Epithelial cell of proximal tubule (primary cell): ENCODE measurements at regions not wholly inside any gene's neighbourhood (a gene's known extent, or its start where the extent isn't known, plus 50 kb on each side); places are given as distances from the start of the nearest gene placed in this dataset.

Experiments used
- DNase-seq: peaks from one replicate; pipeline ENCODE4 v3.0.0-alpha.2; 2011; ENCODE audit warnings: low read depth
- H3K4me3 ChIP-seq: 2 replicates; pipeline ENCODE4 v1.5.1; 2011; ENCODE audit warnings: low read depth, mild to moderate bottlenecking, low read length
- CTCF ChIP-seq: conservative IDR thresholded peaks from 2 replicates; pipeline ENCODE4 v1.5.1; 2012; ENCODE audit warnings: low read depth, mild to moderate bottlenecking, low read length

- DNase-seq = no peak
- H3K4me3 ChIP-seq = no peak overlapping the region
- TF ChIP-seq CTCF = no peak
Measured at GRCh38 chr14:82270286-82270685, 736.6 kb upstream of the SEL1L start.

GRCh38 chr14:82298811-82299210, 765.2 kb upstream of the SEL1L start:
- no peak for DNase-seq
- H3K4me3 ChIP-seq = no peak overlapping the region
- TF ChIP-seq CTCF = no peak

- no peak for TF ChIP-seq CTCF
- no peak overlapping the region for H3K4me3 ChIP-seq
- no peak for DNase-seq
Measured at GRCh38 chr14:82309199-82309598, 775.5 kb upstream of the SEL1L start.

GRCh38 chr14:82313889-82314288, 780.2 kb upstream of the SEL1L start:
- TF ChIP-seq CTCF = no peak
- no peak for DNase-seq
- H3K4me3 ChIP-seq = no peak overlapping the region

GRCh38 chr14:82328442-82328841, 794.8 kb upstream of the SEL1L start:
- no peak overlapping the region for H3K4me3 ChIP-seq
- no peak for TF ChIP-seq CTCF
- no peak for DNase-seq

- H3K4me3 ChIP-seq = no peak overlapping the region
- DNase-seq = no peak
- TF ChIP-seq CTCF = no peak
Measured at GRCh38 chr14:82341261-82341810, 807.7 kb upstream of the SEL1L start.

GRCh38 chr14:82342596-82342995, 808.9 kb upstream of the SEL1L start:
- no peak overlapping the region for H3K4me3 ChIP-seq
- no peak for TF ChIP-seq CTCF
- no peak for DNase-seq
